Right lobe of liver (tissue), 4 donors: ENCODE measurements at regions not wholly inside any gene's neighbourhood (a gene's known extent, or its start where the extent isn't known, plus 50 kb on each side); places are given as distances from the start of the nearest gene placed in this dataset.

Experiments used
- POLR2A ChIP-seq: fragments of 450-650 bp; IDR thresholded peaks from one replicate; pipeline ENCODE4 v1.6.1; 2017; ENCODE audit warnings: antibody characterized with exemption, mild to moderate bottlenecking
- TF ChIP-seq, protein P1 (sequence below), 4 donors: fragments of 200-600 bp in 3 of 4; fragments of 450-650 bp in 1 of 4; IDR thresholded peaks; one replicate each; pipeline versions ENCODE4 v1.5.1 to v1.8.0; 2016 to 2022; ENCODE audit warnings: antibody characterized with exemption in 4 of 4, mild to moderate bottlenecking in 2 of 4
- donor health status: DM: no; HTN: no; CAD: no.
- donor health status: DM: no; HTN: no; CAD: no.
- donor health status: DM: no; HTN: yes; CAD: no.

DNA sequence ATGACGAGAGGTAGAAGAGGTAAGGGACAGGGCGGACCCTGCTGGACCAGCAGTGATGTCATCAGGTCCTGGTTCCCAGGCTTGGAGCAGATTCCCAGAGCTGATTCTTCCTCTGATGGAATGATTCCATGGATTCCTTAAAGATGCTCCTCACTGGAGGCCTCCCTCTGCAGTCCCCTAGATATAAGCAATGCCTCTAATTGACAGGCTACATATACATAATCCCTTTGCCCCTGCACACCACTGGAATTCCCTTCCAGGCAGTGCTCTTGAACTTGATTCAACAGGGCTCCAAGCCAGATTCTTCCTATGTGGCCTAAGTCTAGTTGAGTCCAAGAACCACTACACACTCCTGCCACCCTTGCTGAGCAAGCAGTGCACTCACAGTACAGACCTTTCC lies 52.3 kb upstream of the L3MBTL3 start:
- TF ChIP-seq, protein P1, sequence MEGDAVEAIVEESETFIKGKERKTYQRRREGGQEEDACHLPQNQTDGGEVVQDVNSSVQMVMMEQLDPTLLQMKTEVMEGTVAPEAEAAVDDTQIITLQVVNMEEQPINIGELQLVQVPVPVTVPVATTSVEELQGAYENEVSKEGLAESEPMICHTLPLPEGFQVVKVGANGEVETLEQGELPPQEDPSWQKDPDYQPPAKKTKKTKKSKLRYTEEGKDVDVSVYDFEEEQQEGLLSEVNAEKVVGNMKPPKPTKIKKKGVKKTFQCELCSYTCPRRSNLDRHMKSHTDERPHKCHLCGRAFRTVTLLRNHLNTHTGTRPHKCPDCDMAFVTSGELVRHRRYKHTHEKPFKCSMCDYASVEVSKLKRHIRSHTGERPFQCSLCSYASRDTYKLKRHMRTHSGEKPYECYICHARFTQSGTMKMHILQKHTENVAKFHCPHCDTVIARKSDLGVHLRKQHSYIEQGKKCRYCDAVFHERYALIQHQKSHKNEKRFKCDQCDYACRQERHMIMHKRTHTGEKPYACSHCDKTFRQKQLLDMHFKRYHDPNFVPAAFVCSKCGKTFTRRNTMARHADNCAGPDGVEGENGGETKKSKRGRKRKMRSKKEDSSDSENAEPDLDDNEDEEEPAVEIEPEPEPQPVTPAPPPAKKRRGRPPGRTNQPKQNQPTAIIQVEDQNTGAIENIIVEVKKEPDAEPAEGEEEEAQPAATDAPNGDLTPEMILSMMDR (IDR thresholded peaks at IDR 0.05) = no peak
- no peak for TF ChIP-seq POLR2A
